ENCODE measurements at regions not wholly inside any gene's neighbourhood (a gene's known extent, or its start where the extent isn't known, plus 50 kb on each side); places are given as distances from the start of the nearest gene placed in this dataset.

DNA sequence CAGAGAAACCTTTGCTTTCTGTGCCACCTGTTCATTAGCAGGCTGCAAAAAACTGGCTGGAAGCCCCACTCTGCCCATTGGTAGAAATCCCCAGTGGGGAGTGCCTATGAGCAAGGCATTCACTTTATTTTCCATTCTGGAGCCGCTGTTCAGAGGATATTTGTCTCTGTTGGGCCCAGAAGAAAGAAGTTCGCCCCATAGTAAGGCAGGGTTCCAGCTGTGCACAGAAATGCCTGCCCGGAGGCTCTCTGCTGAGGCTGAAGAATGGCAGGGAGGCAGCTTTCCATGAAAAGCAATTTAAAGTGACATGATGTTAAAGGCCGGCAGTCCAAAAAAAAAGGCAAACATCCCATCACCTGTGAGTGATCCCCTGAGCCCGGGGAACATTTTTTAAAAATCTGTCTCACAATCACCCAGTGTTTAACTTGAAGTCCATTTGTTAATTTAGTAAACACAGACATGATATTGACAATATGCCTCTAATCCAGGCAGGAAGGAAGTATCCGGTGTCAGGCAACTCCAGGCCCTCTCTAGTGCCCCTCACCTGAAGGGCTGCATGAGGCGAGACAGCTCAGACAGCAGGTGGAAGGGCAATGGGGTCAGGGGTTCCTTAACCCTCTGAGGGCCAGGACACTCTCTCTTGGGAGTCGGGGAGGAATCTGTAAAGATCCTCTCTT, 265.1 kb upstream of the SIX2 start:
- Histone ChIP-seq H3K9me3 (no peaks in the 10 kb centered on the region), H3K36me3 (no peaks in the 10 kb centered on the region), H3K27me3 (replicated peaks in 1 of 7) (peaks cover 0 to 3% (median 0%) of the 10 kb centered on the region in 7 donors), H3K4me1 (no peaks in the 10 kb centered on the region), H3K27ac (no peak overlapping the region), H3K4me3 (no peak overlapping the region)
- TF ChIP-seq POLR2A (IDR thresholded peaks at IDR 0.05) (no peak), CTCF (IDR thresholded peaks at IDR 0.05 in 8 of 11, conservative IDR thresholded peaks at IDR 0.05 in 3 of 11) (no peak), POLR2AphosphoS5 (IDR thresholded peaks at IDR 0.05) (no peak)
- no peak for DNase-seq
- intact Hi-C loops (cut with DNase I; ENCODE audit: low total_unique reads), result no loop called here
- WGBS, 5 donors, result 62 to 78% (median 75%) methylated on average over 8 of the region's 8 CpGs

GRCh38 chr2:45273412-45274249, 264.4 kb upstream of the SIX2 start:
- H3K4me1 ChIP-seq, result no peaks in the 10 kb centered on the region
- WGBS, 5 donors, result 87 to 97% (median 92%) methylated on average over 3 of the region's 3 CpGs
- intact Hi-C loops (cut with DNase I; ENCODE audit: low total_unique reads), result no loop called here
- no peak overlapping the region for H3K27ac ChIP-seq
- peaks cover 0 to 10% (median 0%) of the 10 kb centered on the region in 7 donors for H3K27me3 ChIP-seq (replicated peaks in 1 of 7)
- no peaks in the 10 kb centered on the region for H3K36me3 ChIP-seq
- no peak for TF ChIP-seq CTCF (IDR thresholded peaks at IDR 0.05 in 8 of 11, conservative IDR thresholded peaks at IDR 0.05 in 3 of 11)
- no peak for TF ChIP-seq POLR2AphosphoS5 (IDR thresholded peaks at IDR 0.05)
- no peak for TF ChIP-seq POLR2A (IDR thresholded peaks at IDR 0.05)
- H3K9me3 ChIP-seq, result no peaks in the 10 kb centered on the region
- no peak for DNase-seq
- H3K4me3 ChIP-seq, result no peak overlapping the region

DNA sequence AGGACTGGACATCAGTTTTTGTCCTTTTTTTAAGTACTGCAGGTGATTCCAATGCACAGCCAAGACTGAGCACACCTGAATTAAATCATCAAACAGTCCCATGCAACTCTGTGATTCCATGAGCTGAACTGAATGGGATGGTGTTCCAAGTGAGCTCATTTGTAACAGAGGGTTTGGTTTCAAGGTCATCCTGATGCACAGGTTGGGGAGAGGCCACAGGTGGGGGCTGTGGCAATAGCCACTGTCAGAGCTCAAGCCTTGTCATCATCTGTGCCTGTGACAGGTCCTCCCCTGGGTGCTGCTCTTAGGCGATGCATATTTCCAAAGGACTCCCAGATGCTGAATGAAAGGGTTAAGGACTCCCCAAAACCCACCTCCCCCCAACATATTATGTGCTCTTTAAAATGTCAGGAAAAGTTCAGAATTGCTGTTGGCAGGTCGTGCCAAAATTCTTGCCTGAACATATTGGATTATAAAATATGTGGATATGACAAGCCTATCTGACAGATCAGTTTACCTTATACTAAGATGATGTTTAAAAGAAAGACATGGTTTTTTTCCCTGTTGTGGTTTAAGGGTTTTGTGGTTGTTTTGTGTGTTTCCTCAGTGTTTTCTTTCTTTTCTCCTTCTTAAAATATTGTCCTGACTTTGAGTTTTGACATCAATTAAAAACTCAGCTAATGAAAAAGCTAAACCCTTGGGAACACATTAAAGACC, 263.5 kb upstream of the SIX2 start:
- no peaks in the 10 kb centered on the region for H3K9me3 ChIP-seq
- no peak overlapping the region for H3K4me3 ChIP-seq
- H3K4me1 ChIP-seq, result no peaks in the 10 kb centered on the region
- no peak overlapping the region for H3K27ac ChIP-seq
- WGBS, 5 donors, result 67 to 73% (median 70%) methylated on average over 2 of the region's 2 CpGs
- no peak for DNase-seq
- TF ChIP-seq CTCF (IDR thresholded peaks at IDR 0.05 in 8 of 11, conservative IDR thresholded peaks at IDR 0.05 in 3 of 11) (no peak), POLR2AphosphoS5 (IDR thresholded peaks at IDR 0.05) (no peak), POLR2A (IDR thresholded peaks at IDR 0.05) (no peak)
- intact Hi-C loops (cut with DNase I; ENCODE audit: low total_unique reads), result no loop called here
- H3K36me3 ChIP-seq, result no peaks in the 10 kb centered on the region
- H3K27me3 ChIP-seq (replicated peaks in 1 of 7), result peaks cover 0 to 13% (median 0%) of the 10 kb centered on the region in 7 donors

All from spleen (tissue), 11 donors.